Testis (tissue), 2 donors: ENCODE measurements at regions not wholly inside any gene's neighbourhood (a gene's known extent, or its start where the extent isn't known, plus 50 kb on each side); places are given as distances from the start of the nearest gene placed in this dataset.

Experiments
- DNase-seq: peaks from one replicate; pipeline ENCODE4 v3.0.0-alpha.2; 2019
- H3K27ac ChIP-seq, 2 donors: fragments of 200-600 bp; sonication (generic); one replicate each; pipeline ENCODE4 v1.5.1; 2019
- H3K27me3 ChIP-seq: fragments of 200-600 bp; sonication (generic); one replicate; pipeline ENCODE4 v1.5.1; 2019
- H3K36me3 ChIP-seq: fragments of 200-600 bp; sonication (generic); one replicate; pipeline ENCODE4 v1.5.1; 2017; ENCODE audit warnings: low read depth; ENCODE audit errors: missing control alignments
- H3K4me1 ChIP-seq: fragments of 200-600 bp; sonication (generic); one replicate; pipeline ENCODE4 v1.5.1; 2019
- H3K4me3 ChIP-seq, 2 donors: fragments of 200-600 bp; sonication (generic); one replicate each; pipeline ENCODE4 v1.5.1; 2017 to 2019
- H3K9me3 ChIP-seq: fragments of 200-600 bp; sonication (generic); one replicate; pipeline ENCODE4 v1.5.1; 2017
- CTCF ChIP-seq, 3 experiments: fragments of 450-650 bp in 2 of 3; fragments of 200-600 bp in 1 of 3; sonication (generic) in 1 of 3; IDR thresholded peaks; one replicate each; pipeline ENCODE4 v1.5.1; 2016 to 2019; ENCODE audit warnings: antibody characterized with exemption in 3 of 3, mild to moderate bottlenecking in 2 of 3, moderate library complexity in 1 of 3
- POLR2A ChIP-seq: fragments of 450-650 bp; IDR thresholded peaks from one replicate; pipeline ENCODE4 v1.6.1; 2017; ENCODE audit warnings: antibody characterized with exemption, mild to moderate bottlenecking, moderate library complexity
- WGBS, 2 donors: methylation state at CpG; one replicate each; pipeline ENCODE4 v1.1.5; 2018; 5-methylcytosine and 5-hydroxymethylcytosine counted together
- intact Hi-C: fragments of 100-400 bp; cut with DNase I; formaldehyde crosslinking; loops from one replicate; pipeline ENCODE4 v1.15.1; 2023; ENCODE audit warnings: low total_unique reads

GRCh38 chr7:68031180-68031943 is 1034.7 kb downstream of the TYW1 start:
- Histone ChIP-seq H3K36me3 (no peaks in the 10 kb centered on the region), H3K27ac (no peak overlapping the region), H3K9me3 (no peaks in the 10 kb centered on the region), H3K4me1 (no peaks in the 10 kb centered on the region), H3K27me3 (no peaks in the 10 kb centered on the region), H3K4me3 (no peak overlapping the region)
- no peak for TF ChIP-seq POLR2A
- TF ChIP-seq CTCF (IDR thresholded peaks at IDR 0.05), result no peak
- intact Hi-C loops, result no loop called here
- no peak for DNase-seq
- 77 to 82% methylated on average over 5 of the region's 5 CpGs for WGBS, 2 donors

GRCh38 chr7:68038621-68039314 is 1042.1 kb downstream of the TYW1 start:
- Histone ChIP-seq H3K9me3 (no peaks in the 10 kb centered on the region), H3K4me3 (no peak overlapping the region), H3K27ac (no peak overlapping the region), H3K36me3 (no peaks in the 10 kb centered on the region), H3K27me3 (no peaks in the 10 kb centered on the region), H3K4me1 (no peaks in the 10 kb centered on the region)
- intact Hi-C loops, result no loop called here
- DNase-seq, result no peak
- TF ChIP-seq CTCF (IDR thresholded peaks at IDR 0.05) (no peak), POLR2A (no peak)
- 80 to 86% methylated on average over 4 of the region's 4 CpGs for WGBS, 2 donors

GRCh38 chr7:68041554-68041953 is 1044.9 kb downstream of the TYW1 start:
- Histone ChIP-seq H3K36me3 (no peaks in the 10 kb centered on the region), H3K27ac (no peak overlapping the region), H3K4me1 (no peaks in the 10 kb centered on the region), H3K4me3 (no peak overlapping the region), H3K27me3 (no peaks in the 10 kb centered on the region), H3K9me3 (no peaks in the 10 kb centered on the region)
- intact Hi-C loops, result no loop called here
- no peak for DNase-seq
- TF ChIP-seq CTCF (IDR thresholded peaks at IDR 0.05), result no peak
- TF ChIP-seq POLR2A, result no peak
- 49 to 56% methylated on average over 6 of the region's 6 CpGs for WGBS, 2 donors

GRCh38 chr7:68043546-68043945 is 1046.9 kb downstream of the TYW1 start:
- Histone ChIP-seq H3K4me3 (no peak overlapping the region), H3K9me3 (no peaks in the 10 kb centered on the region), H3K4me1 (no peaks in the 10 kb centered on the region), H3K27ac (no peak overlapping the region), H3K36me3 (no peaks in the 10 kb centered on the region), H3K27me3 (no peaks in the 10 kb centered on the region)
- TF ChIP-seq CTCF (IDR thresholded peaks at IDR 0.05), result no peak
- no peak for TF ChIP-seq POLR2A
- DNase-seq, result no peak
- intact Hi-C loops, result no loop called here
- WGBS, 2 donors, result 85 to 86% methylated on average over 4 of the region's 4 CpGs

GRCh38 chr7:68050627-68051026 is 1054.0 kb downstream of the TYW1 start:
- intact Hi-C loops, result no loop called here
- DNase-seq, result no peak
- Histone ChIP-seq H3K4me3 (no peak overlapping the region), H3K9me3 (no peaks in the 10 kb centered on the region), H3K27ac (no peak overlapping the region), H3K4me1 (no peaks in the 10 kb centered on the region), H3K36me3 (no peaks in the 10 kb centered on the region), H3K27me3 (no peaks in the 10 kb centered on the region)
- 68 to 80% methylated on average over 9 of the region's 9 CpGs for WGBS, 2 donors
- TF ChIP-seq POLR2A (no peak), CTCF (IDR thresholded peaks at IDR 0.05) (no peak)
